GM12864 (cell line): ENCODE measurements at regions not wholly inside any gene's neighbourhood (a gene's known extent, or its start where the extent isn't known, plus 50 kb on each side); places are given as distances from the start of the nearest gene placed in this dataset.
"Not testable (repeated sequence)": the region's sequence is repeated elsewhere in the genome, so short reads cannot be mapped to it uniquely, and the experiment has no call there.

ENCODE experiments used
- DNase-seq: peaks from one replicate; pipeline ENCODE4 v3.0.0-alpha.2; 2011; ENCODE audit warnings: low read depth
- H3K4me3 ChIP-seq: 2 replicates; pipeline ENCODE4 v1.5.1; 2011; ENCODE audit warnings: mild to moderate bottlenecking, low read depth, low read length, control low read depth
- CTCF ChIP-seq: IDR thresholded peaks from 2 replicates; pipeline ENCODE4 v1.5.1; 2011; ENCODE audit warnings: low read depth, mild to moderate bottlenecking, moderate library complexity, low read length, control low read depth, inconsistent platforms; ENCODE audit errors: missing control alignments

GRCh38 chr7:96562966-96563365 is 146.7 kb downstream of the SEM1 start:
- DNase-seq = no peak
- no peak for TF ChIP-seq CTCF
- H3K4me3 ChIP-seq = no peak overlapping the region

- DNase-seq = no peak
- no peak overlapping the region for H3K4me3 ChIP-seq
- TF ChIP-seq CTCF = no peak
Measured at GRCh38 chr7:96562458-96562857, 147.2 kb downstream of the SEM1 start.

GRCh38 chr7:96561892-96562291 is 147.8 kb downstream of the SEM1 start:
- no peak for DNase-seq
- no peak overlapping the region for H3K4me3 ChIP-seq
- no peak for TF ChIP-seq CTCF

GRCh38 chr7:96558530-96558929 is 151.1 kb downstream of the SEM1 start:
- DNase-seq = no peak
- no peak for TF ChIP-seq CTCF
- H3K4me3 ChIP-seq = no peak overlapping the region

- DNase-seq = no peak
- no peak overlapping the region for H3K4me3 ChIP-seq
- TF ChIP-seq CTCF = no peak
Measured at GRCh38 chr7:96558093-96558492, 151.6 kb downstream of the SEM1 start.

- not testable (repeated sequence) for DNase-seq, H3K4me3 ChIP-seq
Measured at GRCh38 chr7:96557598-96557997, 152.0 kb downstream of the SEM1 start.

GRCh38 chr7:96548664-96549063 is 161.0 kb downstream of the SEM1 start:
- DNase-seq = no peak
- no peak for TF ChIP-seq CTCF

GRCh38 chr7:96547371-96547811 is 162.3 kb downstream of the SEM1 start:
- H3K4me3 ChIP-seq = no peak overlapping the region
- no peak for TF ChIP-seq CTCF
- no peak for DNase-seq

More at GRCh38 chr7:96548664-96549063, 161.0 kb downstream of the SEM1 start:
- no peak overlapping the region for H3K4me3 ChIP-seq
